ENCODE measurements at regions not wholly inside any gene's neighbourhood (a gene's known extent, or its start where the extent isn't known, plus 50 kb on each side); places are given as distances from the start of the nearest gene placed in this dataset.

DNA sequence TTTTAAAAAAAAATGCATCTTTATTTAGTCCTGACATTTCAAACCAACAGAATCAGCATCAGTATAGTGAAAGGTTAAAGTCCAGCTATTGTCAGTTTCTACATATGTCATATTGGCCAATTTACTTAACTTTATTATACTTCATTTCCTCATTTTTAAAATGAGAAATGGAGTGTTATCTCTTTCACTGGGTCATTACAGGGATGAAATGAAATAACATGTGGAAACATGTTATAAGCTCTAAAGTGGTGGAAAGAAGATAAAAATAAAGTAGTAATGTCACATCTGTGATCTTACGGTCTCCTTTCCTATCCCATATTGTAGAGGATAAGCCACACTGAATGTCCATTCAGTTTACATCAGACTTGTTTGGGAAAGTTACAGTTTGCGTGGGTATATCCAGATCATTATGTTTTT lies 780.1 kb downstream of the TUSC7 start:
- H3K27ac ChIP-seq = no peak overlapping the region
- H3K4me1 ChIP-seq = no peaks in the 10 kb centered on the region
- intact Hi-C loops (cut with DNase I) = no loop called here
- 84% methylated on average over 2 of the region's 2 CpGs for WGBS (ENCODE audit: insufficient coverage, low coverage, low lambda C conversion rate, missing lambda C conversion rate)
- H3K36me3 ChIP-seq = no peaks in the 10 kb centered on the region
- H3K4me3 ChIP-seq = no peak overlapping the region
- no peak for TF ChIP-seq POLR2A (IDR thresholded peaks at IDR 0.05)
- TF ChIP-seq, protein P1, sequence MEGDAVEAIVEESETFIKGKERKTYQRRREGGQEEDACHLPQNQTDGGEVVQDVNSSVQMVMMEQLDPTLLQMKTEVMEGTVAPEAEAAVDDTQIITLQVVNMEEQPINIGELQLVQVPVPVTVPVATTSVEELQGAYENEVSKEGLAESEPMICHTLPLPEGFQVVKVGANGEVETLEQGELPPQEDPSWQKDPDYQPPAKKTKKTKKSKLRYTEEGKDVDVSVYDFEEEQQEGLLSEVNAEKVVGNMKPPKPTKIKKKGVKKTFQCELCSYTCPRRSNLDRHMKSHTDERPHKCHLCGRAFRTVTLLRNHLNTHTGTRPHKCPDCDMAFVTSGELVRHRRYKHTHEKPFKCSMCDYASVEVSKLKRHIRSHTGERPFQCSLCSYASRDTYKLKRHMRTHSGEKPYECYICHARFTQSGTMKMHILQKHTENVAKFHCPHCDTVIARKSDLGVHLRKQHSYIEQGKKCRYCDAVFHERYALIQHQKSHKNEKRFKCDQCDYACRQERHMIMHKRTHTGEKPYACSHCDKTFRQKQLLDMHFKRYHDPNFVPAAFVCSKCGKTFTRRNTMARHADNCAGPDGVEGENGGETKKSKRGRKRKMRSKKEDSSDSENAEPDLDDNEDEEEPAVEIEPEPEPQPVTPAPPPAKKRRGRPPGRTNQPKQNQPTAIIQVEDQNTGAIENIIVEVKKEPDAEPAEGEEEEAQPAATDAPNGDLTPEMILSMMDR (IDR thresholded peaks at IDR 0.05) = no peak
- no peaks in the 10 kb centered on the region for H3K9me3 ChIP-seq
- ATAC-seq (no peak), DNase-seq (no peak)
- H3K27me3 ChIP-seq = no peaks in the 10 kb centered on the region

DNA sequence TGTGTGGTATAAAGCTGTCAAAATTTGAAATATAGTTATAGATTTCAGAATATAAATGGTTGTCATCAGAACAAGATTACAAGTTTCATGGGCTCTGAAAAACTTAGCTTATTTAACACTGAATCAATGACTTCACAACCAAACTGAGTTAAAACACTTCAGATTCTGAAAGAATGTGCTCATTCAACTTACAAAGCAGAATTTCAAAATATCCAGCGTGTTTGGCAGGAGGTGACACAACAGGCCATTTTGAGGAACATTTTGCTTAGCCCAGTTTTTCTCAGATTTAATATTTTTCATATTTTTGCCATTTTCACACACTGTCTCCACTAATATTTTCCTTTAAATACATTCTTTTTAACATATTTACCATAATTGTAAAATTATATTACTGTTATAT lies 781.1 kb downstream of the TUSC7 start:
- Histone ChIP-seq H3K27ac (no peak overlapping the region), H3K9me3 (no peaks in the 10 kb centered on the region), H3K4me1 (no peaks in the 10 kb centered on the region), H3K27me3 (no peaks in the 10 kb centered on the region), H3K36me3 (no peaks in the 10 kb centered on the region), H3K4me3 (no peak overlapping the region)
- DNase-seq (no peak), ATAC-seq (no peak)
- TF ChIP-seq, protein P1 (IDR thresholded peaks at IDR 0.05) = no peak
- TF ChIP-seq POLR2A (IDR thresholded peaks at IDR 0.05) = no peak
- WGBS (ENCODE audit: insufficient coverage, low coverage, low lambda C conversion rate, missing lambda C conversion rate) = 42% methylated on average over 1 of the region's 1 CpG
- intact Hi-C loops (cut with DNase I) = no loop called here

DNA sequence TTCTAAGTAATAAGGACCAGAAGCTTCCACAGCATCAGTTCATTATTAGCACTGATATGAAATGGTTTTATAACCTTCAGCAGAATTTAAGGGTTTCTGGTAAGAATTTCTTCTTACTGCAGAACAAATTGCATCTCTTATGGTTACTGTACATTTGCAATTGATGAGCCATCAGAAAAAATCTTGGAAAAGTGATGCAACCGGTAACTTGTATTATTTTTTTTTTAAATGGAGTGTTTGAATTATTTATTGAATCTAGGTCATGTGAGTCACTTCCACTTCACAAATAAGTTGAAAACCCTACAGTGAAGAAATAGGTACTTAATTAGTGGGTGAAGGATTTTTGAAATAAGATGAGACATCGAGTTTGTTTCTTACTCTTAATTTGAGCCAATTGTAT lies 786.0 kb downstream of the TUSC7 start:
- no peaks in the 10 kb centered on the region for H3K4me1 ChIP-seq
- intact Hi-C loops (cut with DNase I) = no loop called here
- H3K36me3 ChIP-seq = no peaks in the 10 kb centered on the region
- WGBS (ENCODE audit: insufficient coverage, low coverage, low lambda C conversion rate, missing lambda C conversion rate) = 63% methylated on average over 2 of the region's 2 CpGs
- H3K27me3 ChIP-seq = no peaks in the 10 kb centered on the region
- no peak overlapping the region for H3K27ac ChIP-seq
- TF ChIP-seq, protein P1 (IDR thresholded peaks at IDR 0.05) = no peak
- no peak for TF ChIP-seq POLR2A (IDR thresholded peaks at IDR 0.05)
- no peaks in the 10 kb centered on the region for H3K9me3 ChIP-seq
- ATAC-seq = no peak
- no peak for DNase-seq
- no peak overlapping the region for H3K4me3 ChIP-seq

DNA sequence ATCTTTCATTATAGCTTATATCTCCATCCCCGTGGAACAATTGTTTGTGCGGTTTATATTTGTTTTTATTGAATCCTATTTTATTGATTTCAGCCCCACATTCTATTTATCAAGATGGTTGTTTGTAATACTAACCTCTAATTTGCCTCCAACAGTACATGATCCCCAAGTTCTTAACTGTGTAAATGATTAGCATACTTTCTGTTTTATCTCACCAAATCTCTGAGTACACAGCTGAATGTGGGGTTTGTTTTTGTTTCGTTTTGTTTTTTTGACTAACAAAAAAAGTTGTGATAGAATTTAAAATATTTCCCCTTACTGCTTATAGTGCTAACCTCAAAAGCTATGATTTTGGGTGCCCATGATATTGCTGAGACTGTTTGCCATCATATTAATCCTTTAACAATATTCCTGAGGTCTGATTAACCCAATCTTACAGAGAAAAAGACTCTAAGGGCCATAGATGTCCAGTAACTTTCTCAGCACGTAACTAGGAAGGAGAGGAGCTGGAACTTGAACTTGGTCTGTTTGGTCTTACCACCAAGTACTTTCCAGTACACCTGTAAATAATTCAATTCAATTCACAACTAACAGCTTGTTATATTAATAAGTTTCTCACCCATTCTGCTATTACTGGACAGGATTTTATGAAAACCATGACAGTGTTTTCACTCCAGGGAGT lies 789.8 kb downstream of the TUSC7 start:
- Histone ChIP-seq H3K27ac (no peak overlapping the region), H3K36me3 (no peaks in the 10 kb centered on the region), H3K4me3 (no peak overlapping the region), H3K4me1 (no peaks in the 10 kb centered on the region), H3K27me3 (no peaks in the 10 kb centered on the region), H3K9me3 (no peaks in the 10 kb centered on the region)
- no peak for DNase-seq
- TF ChIP-seq, protein P1 (IDR thresholded peaks at IDR 0.05) = no peak
- no peak for TF ChIP-seq POLR2A (IDR thresholded peaks at IDR 0.05)
- intact Hi-C loops (cut with DNase I) = no loop called here
- ATAC-seq = no peak
- WGBS (ENCODE audit: insufficient coverage, low coverage, low lambda C conversion rate, missing lambda C conversion rate) = 58% methylated on average over 4 of the region's 4 CpGs

DNA sequence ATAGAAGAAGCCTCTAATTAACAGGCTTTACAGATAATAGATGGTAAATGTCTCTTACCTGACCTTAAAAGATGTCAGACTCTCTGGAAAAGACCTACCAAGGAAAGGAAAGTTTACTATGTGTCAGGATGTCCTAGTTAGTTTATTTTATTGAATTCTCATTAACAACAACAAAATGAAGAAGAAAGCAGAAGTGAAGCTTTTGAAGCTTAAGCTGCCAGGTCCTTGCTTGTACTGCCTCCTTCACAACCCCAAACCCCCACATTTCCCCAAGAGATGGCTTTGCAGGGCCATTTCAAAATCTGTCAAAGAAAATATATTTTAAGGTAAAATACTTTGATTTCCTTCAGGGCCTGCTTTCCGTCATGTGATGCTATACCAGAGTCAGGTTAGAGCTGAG lies 798.4 kb downstream of the TUSC7 start:
- TF ChIP-seq, protein P1 (IDR thresholded peaks at IDR 0.05) = no peak
- no peak for TF ChIP-seq POLR2A (IDR thresholded peaks at IDR 0.05)
- no peak for DNase-seq
- no peak overlapping the region for H3K4me3 ChIP-seq
- no peak overlapping the region for H3K27ac ChIP-seq
- H3K9me3 ChIP-seq = no peaks in the 10 kb centered on the region
- no peak for ATAC-seq
- H3K27me3 ChIP-seq = no peaks in the 10 kb centered on the region
- no peaks in the 10 kb centered on the region for H3K4me1 ChIP-seq
- intact Hi-C loops (cut with DNase I) = no loop called here
- no peaks in the 10 kb centered on the region for H3K36me3 ChIP-seq
- 80% methylated on average over 1 of the region's 1 CpG for WGBS (ENCODE audit: insufficient coverage, low coverage, low lambda C conversion rate, missing lambda C conversion rate)

All from right lobe of liver (tissue), 6 donors.